ENCODE measurements at regions not wholly inside any gene's neighbourhood (a gene's known extent, or its start where the extent isn't known, plus 50 kb on each side); places are given as distances from the start of the nearest gene placed in this dataset.
"Not testable (repeated sequence)": the region's sequence is repeated elsewhere in the genome, so short reads cannot be mapped to it uniquely, and the experiment has no call there.

DNA sequence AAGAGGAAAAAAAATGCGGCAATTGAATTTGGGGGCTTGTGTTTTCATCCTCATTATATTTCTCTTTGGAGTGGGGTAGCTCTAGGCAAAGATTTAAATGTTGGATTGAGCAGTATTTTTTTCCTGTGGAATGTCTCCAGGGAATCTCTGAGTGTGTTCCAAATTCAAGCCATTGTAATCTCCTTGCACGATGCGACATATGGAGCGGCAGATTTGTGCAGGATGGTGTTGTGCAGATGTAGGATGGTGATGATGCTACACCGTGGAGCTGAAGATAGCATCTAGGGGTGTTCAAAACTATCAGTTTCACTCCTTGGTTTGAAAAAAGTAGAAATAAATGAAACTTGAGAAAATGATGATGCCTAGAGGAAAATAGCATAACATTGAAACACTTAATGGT, 777.5 kb upstream of the EPHA7 start:
- DNase-seq = no peak

GRCh38 chr6:94190030-94190429, 770.7 kb upstream of the EPHA7 start:
- no peak for DNase-seq

DNA sequence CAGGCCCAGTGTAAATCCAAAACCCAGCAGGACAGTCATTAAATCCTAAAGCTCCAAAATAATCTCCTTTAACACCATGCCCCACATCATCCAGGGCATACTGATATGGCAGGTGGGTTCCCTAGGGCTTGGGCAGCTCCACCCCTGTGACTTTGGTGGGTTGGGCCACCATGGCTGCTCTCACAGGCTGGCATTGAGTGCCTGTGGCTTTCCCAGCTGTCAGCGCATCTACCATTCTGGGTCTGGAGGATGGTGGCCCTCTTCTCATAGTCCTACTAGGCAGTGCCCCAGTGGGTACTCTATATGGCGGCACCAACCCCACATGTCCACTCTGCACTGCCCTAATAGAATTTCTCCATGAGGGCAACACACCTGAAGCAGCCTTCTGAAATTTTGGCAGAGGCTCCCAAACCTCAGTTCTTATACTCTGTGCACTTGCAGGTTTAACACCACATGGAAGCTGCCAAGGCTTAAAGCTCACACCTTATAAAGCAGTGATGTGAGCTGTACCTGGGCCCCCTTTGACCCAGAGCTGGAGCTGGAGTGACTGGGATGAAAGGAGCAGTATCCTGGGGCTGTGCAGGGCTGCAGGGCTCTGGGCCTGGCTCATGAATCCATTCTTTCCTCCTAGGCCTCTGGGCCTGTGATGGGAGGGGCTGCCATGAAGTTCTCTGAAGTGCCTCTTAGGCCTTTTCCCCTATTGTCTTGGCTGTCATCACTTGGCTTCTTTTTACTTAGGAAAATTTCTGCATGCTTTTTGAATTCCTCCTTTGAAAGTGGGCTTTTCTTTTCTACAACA, 765.5 kb upstream of the EPHA7 start:
- no peak for DNase-seq

DNA sequence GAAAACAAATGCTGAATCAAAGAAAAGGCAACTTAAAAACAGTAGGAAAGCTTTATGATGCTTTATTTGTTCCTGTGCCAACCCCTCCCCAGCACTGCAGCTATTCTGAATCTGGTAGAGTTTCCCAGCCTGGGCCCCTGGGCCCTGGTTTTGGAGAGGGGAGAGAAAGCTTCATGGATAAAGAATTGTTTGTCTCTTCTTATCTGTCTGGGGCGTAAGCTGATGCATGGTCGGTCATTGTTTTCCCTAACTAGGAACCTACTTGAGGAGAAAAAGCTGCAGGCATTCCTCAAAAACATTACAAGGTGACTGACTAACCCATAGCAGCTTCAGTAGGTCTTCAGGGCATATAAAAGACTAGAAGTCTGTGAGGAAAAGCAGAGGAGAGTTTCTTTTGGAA, 758.1 kb upstream of the EPHA7 start:
- no peak for DNase-seq

- DNase-seq = no peak
Measured at GRCh38 chr6:94175465-94175864, 756.1 kb upstream of the EPHA7 start.

- DNase-seq = no peak
Measured at GRCh38 chr6:94163877-94164276, 744.5 kb upstream of the EPHA7 start.

GRCh38 chr6:94150886-94151285, 731.5 kb upstream of the EPHA7 start:
- no peak for DNase-seq

DNA sequence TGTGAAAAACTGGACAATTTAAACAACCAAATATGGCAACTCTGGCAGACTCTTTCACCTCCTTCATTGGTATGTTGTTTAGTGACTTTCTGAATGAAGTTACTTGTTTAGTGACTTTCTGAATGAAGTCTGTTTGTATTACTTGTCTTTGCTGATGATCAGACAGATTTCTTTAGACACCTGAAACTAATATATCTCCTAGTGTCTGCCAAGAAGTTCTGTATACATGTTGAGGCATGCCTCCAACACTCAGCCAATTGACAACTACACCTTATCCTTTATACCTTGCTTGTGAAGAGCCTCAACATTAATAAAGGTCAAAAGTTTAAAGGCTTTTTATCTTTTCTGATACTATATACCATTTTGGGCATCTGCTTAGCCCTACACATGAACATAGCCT, 725.4 kb upstream of the EPHA7 start:
- DNase-seq = no peak

DNA sequence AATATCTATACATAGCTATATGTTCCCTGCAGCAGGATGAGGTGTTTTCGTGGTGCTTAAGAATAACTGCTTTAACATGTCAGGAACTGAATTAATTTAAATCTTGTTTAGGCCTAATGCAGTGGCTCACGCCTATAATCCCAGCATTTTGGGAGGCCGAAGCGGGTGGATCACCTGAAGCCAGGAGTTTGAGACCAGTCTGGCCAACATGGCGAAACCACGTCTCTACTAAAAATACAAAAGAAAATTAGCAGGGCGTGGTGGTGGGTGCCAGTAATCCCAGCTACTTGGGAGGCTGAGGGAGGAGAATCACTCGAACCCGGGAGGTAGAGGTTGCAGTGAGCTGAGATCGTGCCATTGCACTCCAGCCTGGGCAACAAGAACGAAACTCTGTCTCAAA, 717.8 kb upstream of the EPHA7 start:
- DNase-seq = not testable (repeated sequence)

GRCh38 chr6:94133106-94133505, 713.7 kb upstream of the EPHA7 start:
- no peak for DNase-seq

DNA sequence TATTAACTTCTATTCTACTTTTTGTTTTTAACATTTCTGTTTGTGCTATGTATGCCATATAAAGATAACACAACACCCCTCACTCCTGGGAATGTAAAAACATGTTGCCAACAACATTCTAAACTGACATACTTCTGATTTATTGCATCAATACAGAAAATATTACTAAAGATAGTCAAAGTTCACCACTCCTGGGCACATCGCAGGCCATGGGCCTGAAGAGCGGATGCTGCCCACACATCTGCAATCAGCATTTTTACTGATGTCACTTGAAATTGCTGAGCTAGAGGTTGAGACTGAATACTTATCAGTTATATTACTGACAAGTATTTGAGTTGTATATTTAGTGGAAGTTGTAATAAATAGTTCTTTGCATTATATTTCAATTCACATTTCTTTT, 711.9 kb upstream of the EPHA7 start:
- DNase-seq = no peak

GRCh38 chr6:94130478-94130877, 711.1 kb upstream of the EPHA7 start:
- no peak for DNase-seq

DNA sequence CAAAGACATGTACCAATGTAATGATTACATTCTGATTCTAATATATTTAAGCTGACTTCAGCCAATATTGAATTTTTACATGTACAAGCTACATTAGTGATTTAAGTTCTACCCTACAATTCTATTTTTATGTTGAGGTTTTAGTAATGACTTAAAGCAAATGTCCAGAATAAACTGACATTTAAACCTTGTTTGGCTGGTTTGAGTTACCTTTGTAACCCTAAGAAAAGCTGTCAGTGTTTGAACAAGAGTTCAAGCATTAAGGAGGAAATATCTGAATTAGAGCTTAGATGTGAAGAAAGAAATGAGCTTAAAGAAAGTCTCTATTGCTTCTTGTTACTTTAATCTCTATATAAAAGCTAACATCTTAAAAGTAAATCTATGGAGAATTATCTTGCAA, 710.6 kb upstream of the EPHA7 start:
- no peak for DNase-seq

- DNase-seq = no peak
Measured at GRCh38 chr6:94127716-94128115, 708.4 kb upstream of the EPHA7 start.

DNA sequence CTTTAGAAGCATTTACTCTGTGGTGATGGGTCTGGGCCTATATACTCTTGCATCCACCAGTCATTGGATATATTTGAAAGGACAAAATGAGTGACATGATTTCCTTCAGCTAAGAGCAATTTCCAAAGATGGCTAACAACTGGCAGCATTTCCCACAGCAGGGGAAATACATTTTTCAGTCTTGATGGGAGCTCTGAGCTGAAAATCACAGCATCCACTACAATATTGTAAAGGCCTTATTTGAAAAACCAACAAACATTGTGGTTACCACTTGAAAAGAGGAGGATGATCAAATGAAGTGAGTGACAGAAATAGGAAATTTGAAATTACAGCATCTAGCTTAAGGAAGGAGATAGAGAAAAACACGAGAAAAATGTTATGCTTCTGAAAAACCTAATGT, 705.0 kb upstream of the EPHA7 start:
- no peak for DNase-seq

DNA sequence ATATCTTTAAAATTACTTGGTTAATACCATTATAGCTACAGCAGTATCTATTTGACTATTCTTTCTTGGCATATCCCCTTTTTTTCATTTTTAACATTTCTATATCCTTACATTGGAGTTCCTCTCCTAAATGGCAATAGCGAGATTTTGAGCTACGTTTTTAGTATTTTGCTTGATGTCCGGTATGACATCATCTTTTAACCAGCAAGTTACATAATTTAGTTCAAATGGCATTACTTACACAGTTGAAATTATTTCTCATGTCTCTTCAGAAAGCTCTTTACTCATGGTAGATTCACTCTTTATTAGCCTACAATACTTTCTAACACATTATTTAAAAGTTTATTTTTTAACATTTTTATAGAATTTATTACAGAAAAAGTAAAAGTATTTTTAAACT, 701.7 kb upstream of the EPHA7 start:
- DNase-seq = no peak

DNA sequence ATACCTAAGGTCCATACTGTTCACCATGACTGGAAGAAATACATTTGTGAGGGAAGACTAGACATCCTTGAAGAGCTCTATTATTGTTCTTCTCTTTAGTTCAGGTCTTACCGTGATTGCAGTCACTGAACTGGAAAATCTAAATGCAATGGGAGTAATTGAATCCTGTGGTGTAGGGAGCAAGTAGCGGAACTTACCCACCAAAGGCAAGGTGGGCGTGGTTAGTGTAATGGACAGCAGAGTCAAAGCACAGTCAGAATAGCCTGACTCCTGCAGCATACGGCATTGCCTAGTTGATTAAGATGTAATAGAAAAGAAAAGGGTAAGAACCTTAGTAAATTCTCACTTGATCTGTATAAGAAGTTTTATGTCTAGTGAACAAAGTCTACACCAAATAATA, 679.7 kb upstream of the EPHA7 start:
- DNase-seq = no peak

DNA sequence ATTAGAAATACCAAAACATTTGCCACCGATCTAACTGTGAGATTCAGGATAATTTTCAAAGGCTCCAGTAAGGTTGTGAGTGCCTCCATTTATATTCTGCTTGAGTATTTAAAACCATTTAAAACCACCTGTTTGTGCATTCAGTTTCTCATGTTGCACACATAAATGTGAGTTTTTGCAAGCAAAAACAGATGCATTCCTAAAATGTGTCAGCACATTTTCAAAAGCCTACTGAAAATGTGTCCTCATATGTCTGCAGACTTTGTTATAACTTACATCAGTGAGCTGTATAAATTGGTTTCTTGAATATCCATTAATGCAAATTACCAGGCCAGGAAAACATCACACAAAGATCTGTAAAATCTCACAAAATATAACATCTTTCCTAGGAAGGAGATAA, 676.6 kb upstream of the EPHA7 start:
- no peak for DNase-seq

- no peak for DNase-seq
Measured at GRCh38 chr6:94089941-94090340, 670.6 kb upstream of the EPHA7 start.

- DNase-seq = no peak
Measured at GRCh38 chr6:94088870-94089269, 669.5 kb upstream of the EPHA7 start.

GRCh38 chr6:94074764-94075163, 655.4 kb upstream of the EPHA7 start:
- no peak for DNase-seq

- DNase-seq = no peak
Measured at GRCh38 chr6:94071835-94072234, 652.5 kb upstream of the EPHA7 start.

GRCh38 chr6:94065707-94066337, 646.5 kb upstream of the EPHA7 start:
- DNase-seq = no peak

DNA sequence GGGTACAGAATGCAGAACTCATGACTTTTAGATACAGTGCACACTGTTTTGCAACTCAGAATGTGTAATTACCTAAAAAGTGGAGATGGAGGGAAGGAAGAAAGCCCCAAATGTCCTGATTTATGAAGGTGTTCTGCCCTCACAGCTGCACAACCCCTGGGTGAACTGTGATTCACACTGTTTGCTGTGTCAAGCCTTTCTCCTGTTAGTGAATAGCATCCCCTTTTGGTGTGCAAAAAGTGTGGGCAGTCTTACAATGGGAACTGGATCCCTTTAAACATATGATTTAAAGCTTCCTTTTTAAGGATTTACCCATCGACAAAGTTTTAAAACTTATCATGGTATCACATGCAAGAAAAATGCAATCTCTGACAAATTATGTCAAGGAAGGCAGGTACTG, 633.4 kb upstream of the EPHA7 start:
- no peak for DNase-seq

DNA sequence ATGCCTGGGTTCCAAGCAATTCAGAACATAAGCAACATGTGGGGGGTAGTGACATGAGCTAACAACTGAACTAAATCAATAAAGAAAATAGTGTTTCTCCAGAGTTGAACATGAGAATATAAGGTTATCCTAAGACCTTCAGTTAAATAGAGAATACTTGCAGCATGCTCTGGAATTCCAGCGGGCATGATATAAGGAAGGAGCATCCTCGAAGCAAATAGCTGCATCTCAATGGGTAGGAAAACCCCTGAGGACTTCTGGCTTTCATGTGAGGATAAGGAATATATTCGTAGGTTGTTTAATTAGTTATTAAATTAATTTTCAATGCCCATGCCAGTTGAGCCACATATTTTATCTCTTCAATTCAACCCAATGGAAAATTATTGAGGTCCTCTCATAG, 631.2 kb upstream of the EPHA7 start:
- no peak for DNase-seq
